SK-N-SH (cell line): ENCODE measurements at regions not wholly inside any gene's neighbourhood (a gene's known extent, or its start where the extent isn't known, plus 50 kb on each side); places are given as distances from the start of the nearest gene placed in this dataset.

ENCODE experiments used
- CTCF ChIA-PET: fragments of 300-600, 350-600 bp; formaldehyde crosslinking; extraction: SDS; loops from one replicate; lab custom pipeline; 2021; lab: Yijun Ruan, JAX
- POLR2A ChIA-PET: fragments of 350-600 bp; sonication (Branson Sonifier 250); formaldehyde crosslinking; extraction: SDS; loops from one replicate; lab custom pipeline; 2020; ENCODE audit warnings: antibody characterized with exemption, inconsistent platforms; lab: Yijun Ruan, JAX
- DNase-seq: peaks from one replicate; pipeline ENCODE4 v3.0.0; 2012
- H2AFZ ChIP-seq: fragments of 200-600 bp; sonication (generic); 2 replicates; pipeline ENCODE4 v1.8.1; 2016; ENCODE audit warnings: antibody characterized with exemption, mild to moderate bottlenecking, low read depth
- H3F3A ChIP-seq: fragments of 200-600 bp; sonication (generic); replicated peaks from 2 replicates; pipeline ENCODE3; 2016; ENCODE audit warnings: antibody characterized with exemption, mild to moderate bottlenecking; ENCODE audit not compliant: insufficient read depth
- H3K27ac ChIP-seq, 2 experiments: fragments of 200-500 bp in 1 of 2; fragments of 200-600 bp in 1 of 2; sonication (Bioruptor generic) in 1 of 2; sonication (generic), shearing (Covaris generic) in 1 of 2; 2 replicates each; pipeline versions ENCODE4 v1.5.1 to v1.6.1; 2014 to 2016; ENCODE audit warnings: low read depth in 2 of 2, inconsistent platforms in 1 of 2, low read length in 1 of 2, mild to moderate bottlenecking in 1 of 2, mixed read lengths in 1 of 2
- H3K27me3 ChIP-seq: fragments of 200-600 bp; sonication (generic), shearing (Covaris generic); 2 replicates; pipeline ENCODE4 v1.6.1; 2016; ENCODE audit warnings: mixed run types; ENCODE audit not compliant: insufficient read depth
- H3K36me3 ChIP-seq, 2 experiments: fragments of 200-500 bp in 1 of 2; fragments of 200-600 bp in 1 of 2; sonication (Bioruptor generic) in 1 of 2; sonication (generic) in 1 of 2; replicated peaks in 1 of 2; 2 replicates each; pipeline versions ENCODE3 to v1.5.1; 2014 to 2016; ENCODE audit warnings: low read length in 1 of 2, mild to moderate bottlenecking in 1 of 2; ENCODE audit not compliant: insufficient read depth in 2 of 2, control insufficient read depth in 1 of 2
- H3K4me1 ChIP-seq, 2 experiments: fragments of 200-500 bp in 1 of 2; fragments of 200-600 bp in 1 of 2; sonication (Bioruptor generic) in 1 of 2; sonication (generic), shearing (Covaris generic) in 1 of 2; 2 replicates each; pipeline versions ENCODE4 v1.5.1 to v1.6.1; 2014 to 2016; ENCODE audit warnings: low read depth in 1 of 2, low read length in 1 of 2, mixed run types in 1 of 2; ENCODE audit not compliant: insufficient read depth in 2 of 2, control insufficient read depth in 1 of 2
- H3K4me2 ChIP-seq: fragments of 200-600 bp; sonication (generic), shearing (Covaris generic); 2 replicates; pipeline ENCODE4 v1.6.1; 2017; ENCODE audit warnings: mixed run types
- H3K4me3 ChIP-seq, 2 experiments: fragments of 200-500 bp in 1 of 2; fragments of 200-600 bp in 1 of 2; sonication (Bioruptor generic) in 1 of 2; sonication (generic), shearing (Covaris generic) in 1 of 2; 2 replicates each; pipeline versions ENCODE4 v1.5.1 to v1.8.1; 2014 to 2016; ENCODE audit warnings: low read depth in 2 of 2, inconsistent platforms in 1 of 2, low read length in 1 of 2, mild to moderate bottlenecking in 1 of 2, mixed read lengths in 1 of 2, moderate library complexity in 1 of 2
- H3K79me2 ChIP-seq: fragments of 200-600 bp; sonication (generic); 2 replicates; pipeline ENCODE4 v1.8.1; 2017; ENCODE audit warnings: mild to moderate bottlenecking; ENCODE audit not compliant: insufficient read depth
- H3K9ac ChIP-seq: fragments of 200-600 bp; sonication (generic); 2 replicates; pipeline ENCODE4 v1.6.1; 2017; ENCODE audit warnings: mixed run types
- H3K9me2 ChIP-seq: fragments of 200-600 bp; sonication (generic); 2 replicates; pipeline ENCODE4 v1.6.1; 2017; ENCODE audit warnings: mixed run types
- H3K9me3 ChIP-seq: fragments of 200-600 bp; sonication (generic); 2 replicates; pipeline ENCODE4 v1.6.1; 2017; ENCODE audit warnings: mixed run types, mild to moderate bottlenecking, moderate library complexity
- H4K20me1 ChIP-seq: fragments of 200-600 bp; sonication (generic); 2 replicates; pipeline ENCODE4 v1.6.1; 2017; ENCODE audit warnings: mild to moderate bottlenecking, mixed run types; ENCODE audit not compliant: insufficient read depth
- ELF1 ChIP-seq: IDR thresholded peaks from 2 replicates; pipeline ENCODE4 v1.4.0; 2012
- FOSL2 ChIP-seq: IDR thresholded peaks from 2 replicates; pipeline ENCODE4 v1.4.0; 2012; ENCODE audit warnings: low read depth, mild to moderate bottlenecking, moderate library complexity, borderline replicate concordance
- GABPA ChIP-seq: IDR thresholded peaks from 2 replicates; pipeline ENCODE4 v1.4.0; 2012; ENCODE audit warnings: low read depth, mild to moderate bottlenecking
- IRF3 ChIP-seq: fragments of 150-350 bp; IDR thresholded peaks from 2 replicates; pipeline ENCODE4 v1.6.1; 2016; ENCODE audit warnings: mild to moderate bottlenecking, low read depth, low read length
- MEF2A ChIP-seq: IDR thresholded peaks from 2 replicates; pipeline ENCODE4 v1.4.0; 2012; ENCODE audit warnings: low read depth, borderline replicate concordance
- NRF1 ChIP-seq: IDR thresholded peaks from 2 replicates; pipeline ENCODE4 v1.6.1; 2012; ENCODE audit warnings: low read depth, mild to moderate bottlenecking, low read length
- RFX5 ChIP-seq: IDR thresholded peaks from 2 replicates; pipeline ENCODE4 v1.6.1; 2012; ENCODE audit warnings: mild to moderate bottlenecking, improper control_type of control experiment, low read length
- SMC3 ChIP-seq: IDR thresholded peaks from 2 replicates; pipeline ENCODE4 v1.6.1; 2012; ENCODE audit warnings: low read depth, low read length, improper control_type of control experiment
- USF2 ChIP-seq: fragments of 150-350 bp; IDR thresholded peaks from 2 replicates; pipeline ENCODE4 v1.6.1; 2017; ENCODE audit warnings: antibody characterized with exemption, low read length, low read depth, borderline replicate concordance
- ZBTB33 ChIP-seq: IDR thresholded peaks from 2 replicates; pipeline ENCODE4 v1.4.0; 2012; ENCODE audit warnings: low read depth, borderline replicate concordance
- WGBS: methylation state at CpG from one replicate; pipeline ENCODE4 v1.1.6; 2017; ENCODE audit warnings: low lambda C conversion rate; 5-methylcytosine and 5-hydroxymethylcytosine counted together
- TF ChIP-seq, protein P1 (sequence below): IDR thresholded peaks from 2 replicates; pipeline ENCODE4; 2012
- TF ChIP-seq, protein P2 (sequence below): IDR thresholded peaks from 2 replicates; pipeline ENCODE4 v1.4.0; 2012; ENCODE audit warnings: low read depth, borderline replicate concordance

DNA sequence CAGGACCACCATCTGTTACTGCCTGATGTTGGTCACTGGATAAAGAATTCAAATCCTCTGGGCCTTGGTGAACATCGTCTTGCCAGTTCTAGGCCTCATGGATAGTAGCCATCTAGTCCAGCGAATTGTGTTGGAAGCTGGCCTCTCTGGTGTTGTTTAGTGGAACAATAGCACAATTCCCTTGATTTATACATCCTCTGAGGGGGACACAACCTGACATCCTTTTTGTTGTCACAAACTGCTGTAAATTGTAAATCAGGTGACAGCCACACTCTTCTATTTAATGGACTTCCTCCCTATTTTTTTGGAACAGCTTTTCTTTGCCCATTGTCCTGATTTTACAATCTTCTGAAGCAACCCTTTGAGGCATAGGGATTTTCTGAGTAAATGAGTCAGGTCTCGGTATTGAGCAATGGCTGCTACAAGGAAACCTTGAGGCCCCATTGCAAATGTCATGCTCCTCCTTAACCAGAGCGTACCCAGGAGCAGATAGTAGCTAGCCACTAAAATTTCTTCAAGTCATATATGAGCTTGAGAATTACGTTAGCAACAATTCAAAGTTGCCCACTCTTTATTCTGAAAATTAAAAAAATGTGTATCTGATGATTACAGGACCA is 263.3 kb downstream of the COG6 start:
- Histone ChIP-seq H3K9ac (no peak overlapping the region), H3K4me2 (no peak overlapping the region), H3K27me3 (no peaks in the 10 kb centered on the region), H3K79me2 (no peaks in the 10 kb centered on the region), H3K9me3 (peaks cover 8% of the 10 kb centered on the region; the same call in 1 of the 2 replicates), H3K9me2 (no peaks in the 10 kb centered on the region), H3K27ac (no peak overlapping the region), H4K20me1 (no peaks in the 10 kb centered on the region), H3F3A (no peaks in the 10 kb centered on the region), H3K4me1 (no peaks in the 10 kb centered on the region; a peak in 1 of 4 replicates), H2AFZ (no peak overlapping the region), H3K36me3 (no peaks in the 10 kb centered on the region), H3K4me3 (no peak overlapping the region)
- 81% methylated on average over 4 of the region's 5 CpGs for WGBS
- TF ChIP-seq ELF1 = no peak
- TF ChIP-seq, protein P1, sequence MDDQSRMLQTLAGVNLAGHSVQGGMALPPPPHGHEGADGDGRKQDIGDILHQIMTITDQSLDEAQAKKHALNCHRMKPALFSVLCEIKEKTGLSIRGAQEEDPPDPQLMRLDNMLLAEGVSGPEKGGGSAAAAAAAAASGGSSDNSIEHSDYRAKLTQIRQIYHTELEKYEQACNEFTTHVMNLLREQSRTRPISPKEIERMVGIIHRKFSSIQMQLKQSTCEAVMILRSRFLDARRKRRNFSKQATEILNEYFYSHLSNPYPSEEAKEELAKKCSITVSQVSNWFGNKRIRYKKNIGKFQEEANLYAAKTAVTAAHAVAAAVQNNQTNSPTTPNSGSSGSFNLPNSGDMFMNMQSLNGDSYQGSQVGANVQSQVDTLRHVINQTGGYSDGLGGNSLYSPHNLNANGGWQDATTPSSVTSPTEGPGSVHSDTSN = no peak
- no peak for TF ChIP-seq SMC3
- no peak for TF ChIP-seq NRF1
- TF ChIP-seq FOSL2 = no peak
- TF ChIP-seq MEF2A = no peak
- no peak for TF ChIP-seq RFX5
- no peak for TF ChIP-seq ZBTB33
- TF ChIP-seq GABPA = no peak
- TF ChIP-seq USF2 = no peak
- TF ChIP-seq IRF3 = no peak
- TF ChIP-seq, protein P2, sequence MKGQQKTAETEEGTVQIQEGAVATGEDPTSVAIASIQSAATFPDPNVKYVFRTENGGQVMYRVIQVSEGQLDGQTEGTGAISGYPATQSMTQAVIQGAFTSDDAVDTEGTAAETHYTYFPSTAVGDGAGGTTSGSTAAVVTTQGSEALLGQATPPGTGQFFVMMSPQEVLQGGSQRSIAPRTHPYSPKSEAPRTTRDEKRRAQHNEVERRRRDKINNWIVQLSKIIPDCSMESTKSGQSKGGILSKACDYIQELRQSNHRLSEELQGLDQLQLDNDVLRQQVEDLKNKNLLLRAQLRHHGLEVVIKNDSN = no peak
- ChIA-PET CTCF (interaction anchor here (0.7 kb wide), 1 partner anchor 10 kb away, joined by 3 read pairs; no protein-coding TSS in a partner anchor), POLR2A (no interaction called here)
- DNase-seq = no peak
